Endothelial cell of umbilical vein (primary cell): ENCODE measurements at regions not wholly inside any gene's neighbourhood (a gene's known extent, or its start where the extent isn't known, plus 50 kb on each side); places are given as distances from the start of the nearest gene placed in this dataset.

Source experiments
- BruUV-seq: library from RNA; stranded (reverse); fragments of 400-500 nt; replicated peaks from 2 replicates; lab custom pipeline; 2021; lab: Mats Ljungman, UMichigan
- CTCF ChIA-PET: fragments of 300-600, 350-600 bp; sonication (Branson Sonifier 250); formaldehyde crosslinking; loops from one replicate; lab custom pipeline; 2021; ENCODE audit warnings: antibody characterized with exemption, inconsistent platforms; lab: Charles Lee
- POLR2A ChIA-PET: fragments of 300-600, 350-600 bp; sonication (Branson Sonifier 250); formaldehyde crosslinking; loops from one replicate; lab custom pipeline; 2021; ENCODE audit warnings: antibody characterized with exemption, inconsistent platforms; lab: Charles Lee
- DNase-seq: peaks from one replicate; pipeline ENCODE4 v3.0.0-alpha.2; 2011; ENCODE audit warnings: low read depth, low spot score
- FAIRE-seq: peaks from 2 replicates; lab custom pipeline; 2011; peaks lifted over from hg19 to GRCh38; lab: Jason Lieb, UNC
- H2AFZ ChIP-seq: 2 replicates; pipeline ENCODE4 v1.6.0; 2012; ENCODE audit warnings: low read depth, low read length, control low read depth, inconsistent platforms
- H3K27ac ChIP-seq: 2 replicates; pipeline ENCODE4 v1.5.1; 2011; ENCODE audit warnings: low read depth, mild to moderate bottlenecking, control low read depth, low read length, moderate library complexity; ENCODE audit not compliant: insufficient read depth
- H3K27me3 ChIP-seq, 2 experiments: 2 replicates each; pipeline versions ENCODE4 v1.6.0 to v1.6.1; 2011; ENCODE audit warnings: low read length in 2 of 2, mixed read lengths in 1 of 2; ENCODE audit not compliant: control insufficient read depth in 2 of 2, insufficient read depth in 2 of 2
- H3K36me3 ChIP-seq, 2 experiments: 2 replicates in 1 of 2; 3 replicates in 1 of 2; pipeline ENCODE4 v1.5.1; 2011; ENCODE audit warnings: low read length in 2 of 2, mild to moderate bottlenecking in 1 of 2, moderate library complexity in 1 of 2; ENCODE audit not compliant: control insufficient read depth in 2 of 2, insufficient read depth in 2 of 2; ENCODE audit errors: extremely low read depth in 1 of 2
- H3K4me1 ChIP-seq: 3 replicates; pipeline ENCODE4 v1.5.1; 2011; ENCODE audit warnings: mild to moderate bottlenecking, low read length; ENCODE audit not compliant: control insufficient read depth, insufficient read depth; ENCODE audit errors: extremely low read depth
- H3K4me2 ChIP-seq: 2 replicates; pipeline ENCODE4 v1.6.1; 2011; ENCODE audit warnings: low read length, control low read depth, mixed read lengths; ENCODE audit not compliant: insufficient read depth
- H3K4me3 ChIP-seq, 3 experiments: fragments of 200-600 bp in 1 of 3; sonication (generic), shearing (Covaris generic) in 1 of 3; replicated peaks in 1 of 3; 2 replicates each; pipeline ENCODE4 v1.5.1; 2011 to 2016; ENCODE audit warnings: control low read depth in 3 of 3, low read length in 3 of 3, mild to moderate bottlenecking in 2 of 3, inconsistent platforms in 1 of 3, low read depth in 1 of 3, moderate library complexity in 1 of 3; ENCODE audit not compliant: insufficient read depth in 1 of 3
- H3K79me2 ChIP-seq: 2 replicates; pipeline ENCODE4 v1.6.0; 2012; ENCODE audit warnings: low read length, inconsistent platforms; ENCODE audit not compliant: control insufficient read depth, insufficient read depth
- H3K9ac ChIP-seq: replicated peaks from 2 replicates; pipeline ENCODE3; 2011; ENCODE audit warnings: low read length, control low read depth; ENCODE audit not compliant: insufficient read depth; ENCODE audit errors: extremely low read depth
- H3K9me1 ChIP-seq: replicated peaks from 3 replicates; pipeline ENCODE4 v1.6.0; 2011; ENCODE audit warnings: mild to moderate bottlenecking, low read length; ENCODE audit not compliant: control insufficient read depth, insufficient read depth; ENCODE audit errors: extremely low read depth
- H3K9me3 ChIP-seq: replicated peaks from 2 replicates; pipeline ENCODE4 v1.5.1; 2012; ENCODE audit warnings: low read length, inconsistent platforms; ENCODE audit not compliant: control insufficient read depth, insufficient read depth
- H4K20me1 ChIP-seq: replicated peaks from 2 replicates; pipeline ENCODE3; 2011; ENCODE audit warnings: mild to moderate bottlenecking, low read length; ENCODE audit not compliant: control insufficient read depth, insufficient read depth; ENCODE audit errors: extremely low read depth
- EZH2 ChIP-seq: IDR thresholded peaks from 2 replicates; pipeline ENCODE4 v1.6.1; 2012; ENCODE audit warnings: borderline replicate concordance, low read depth, mild to moderate bottlenecking, moderate library complexity, low read length, inconsistent platforms; ENCODE audit not compliant: severe bottlenecking
- FOS ChIP-seq: IDR thresholded peaks from 2 replicates; pipeline ENCODE4 v1.6.1; 2011; ENCODE audit warnings: mild to moderate bottlenecking, low read length, moderate library complexity, borderline replicate concordance; ENCODE audit not compliant: insufficient read depth
- GATA2 ChIP-seq: IDR thresholded peaks from 2 replicates; pipeline ENCODE4 v1.7.0; 2011; ENCODE audit warnings: low read depth, mild to moderate bottlenecking, moderate library complexity, mixed read lengths, low read length; ENCODE audit not compliant: insufficient read length, insufficient read depth
- JUN ChIP-seq: IDR thresholded peaks from 2 replicates; pipeline ENCODE4 v1.6.1; 2011; ENCODE audit warnings: borderline replicate concordance, low read depth; ENCODE audit not compliant: insufficient read length, insufficient read depth
- MAX ChIP-seq: IDR thresholded peaks from 2 replicates; pipeline ENCODE4 v1.6.1; 2011; ENCODE audit not compliant: insufficient read depth, insufficient read length
- MYC ChIP-seq: IDR thresholded peaks from one replicate; pipeline ENCODE4 v1.6.1; 2011; ENCODE audit warnings: mild to moderate bottlenecking, low read depth, low read length
- POLR2A ChIP-seq: IDR thresholded peaks from 2 replicates; pipeline ENCODE4 v1.6.1; 2012; ENCODE audit warnings: low read depth, mild to moderate bottlenecking, control low read depth, low read length
- POLR2AphosphoS5 ChIP-seq: IDR thresholded peaks from 2 replicates; pipeline ENCODE4 v1.6.1; 2012; ENCODE audit warnings: low read depth, mild to moderate bottlenecking, control low read depth, low read length, moderate library complexity; ENCODE audit not compliant: insufficient read depth
- dilution Hi-C: fragments of 300-500 bp; cut with MboI; formaldehyde crosslinking; loops from one replicate; pipeline ENCODE4 v1.15.0; 2019; ENCODE audit warnings: low sequenced_read_pairs; ENCODE audit not compliant: extremely low pct_ligation_motif_present
- intact Hi-C: fragments of 100-400 bp; cut with micrococcal nuclease; formaldehyde crosslinking; loops from one replicate; pipeline ENCODE4 v1.10.0; 2022
- TF ChIP-seq, protein P1 (sequence below), 2 donors: IDR thresholded peaks; 1 replicate in 1 of 2; 2 replicates in 1 of 2; pipeline ENCODE4 v1.5.1; 2011; ENCODE audit warnings: low read length in 2 of 2, mild to moderate bottlenecking in 2 of 2, moderate library complexity in 2 of 2, control low read depth in 1 of 2, inconsistent platforms in 1 of 2, low read depth in 1 of 2; ENCODE audit not compliant: insufficient read depth in 1 of 2; ENCODE audit errors: extremely low read depth in 1 of 2

DNA sequence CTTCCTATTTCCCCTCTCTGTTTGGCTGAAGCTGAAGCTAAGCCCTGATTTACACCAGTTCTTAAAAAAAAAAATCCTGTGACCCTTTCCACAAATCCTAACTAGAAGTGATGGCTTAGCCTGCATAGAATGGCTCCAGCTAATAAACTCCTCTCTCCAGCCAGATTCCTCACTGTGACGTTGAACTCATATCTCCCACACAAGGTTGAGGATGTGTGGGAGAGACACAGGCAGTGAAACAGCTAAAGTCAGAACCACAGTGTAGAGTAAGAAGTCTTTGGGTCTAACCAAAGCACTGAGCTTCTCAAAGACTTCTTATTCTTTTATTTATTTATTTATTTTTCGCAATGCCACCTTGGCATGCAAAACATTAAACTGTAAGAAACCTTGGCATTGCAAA is 268.3 kb downstream of the SNX13 start:
- Histone ChIP-seq H3K79me2 (no peaks in the 10 kb centered on the region), H3K4me3 (no peak overlapping the region), H4K20me1 (no peaks in the 10 kb centered on the region), H3K27me3 (no peaks in the 10 kb centered on the region), H3K4me2 (no peak overlapping the region), H3K9me3 (no peaks in the 10 kb centered on the region), H3K4me1 (no peaks in the 10 kb centered on the region), H3K9ac (no peak overlapping the region), H3K36me3 (no peaks in the 10 kb centered on the region), H3K27ac (no peak overlapping the region), H3K9me1 (no peaks in the 10 kb centered on the region), H2AFZ (no peak overlapping the region)
- no TSS peak for BruUV-seq
- intact Hi-C loops (no loop called here), dilution Hi-C loops (no loop called here)
- POLR2A ChIA-PET = no interaction called here
- TF ChIP-seq FOS (no peak), MYC (no peak), GATA2 (no peak), POLR2AphosphoS5 (no peak), MAX (no peak), EZH2 (no peak), POLR2A (no peak), JUN (no peak)
- TF ChIP-seq, protein P1, sequence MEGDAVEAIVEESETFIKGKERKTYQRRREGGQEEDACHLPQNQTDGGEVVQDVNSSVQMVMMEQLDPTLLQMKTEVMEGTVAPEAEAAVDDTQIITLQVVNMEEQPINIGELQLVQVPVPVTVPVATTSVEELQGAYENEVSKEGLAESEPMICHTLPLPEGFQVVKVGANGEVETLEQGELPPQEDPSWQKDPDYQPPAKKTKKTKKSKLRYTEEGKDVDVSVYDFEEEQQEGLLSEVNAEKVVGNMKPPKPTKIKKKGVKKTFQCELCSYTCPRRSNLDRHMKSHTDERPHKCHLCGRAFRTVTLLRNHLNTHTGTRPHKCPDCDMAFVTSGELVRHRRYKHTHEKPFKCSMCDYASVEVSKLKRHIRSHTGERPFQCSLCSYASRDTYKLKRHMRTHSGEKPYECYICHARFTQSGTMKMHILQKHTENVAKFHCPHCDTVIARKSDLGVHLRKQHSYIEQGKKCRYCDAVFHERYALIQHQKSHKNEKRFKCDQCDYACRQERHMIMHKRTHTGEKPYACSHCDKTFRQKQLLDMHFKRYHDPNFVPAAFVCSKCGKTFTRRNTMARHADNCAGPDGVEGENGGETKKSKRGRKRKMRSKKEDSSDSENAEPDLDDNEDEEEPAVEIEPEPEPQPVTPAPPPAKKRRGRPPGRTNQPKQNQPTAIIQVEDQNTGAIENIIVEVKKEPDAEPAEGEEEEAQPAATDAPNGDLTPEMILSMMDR (IDR thresholded peaks at IDR 0.05; ENCODE audit: extremely low read depth in 1 of 2, insufficient read depth in 1 of 2, low read depth in 1 of 2, low read length in 2 of 2) = no peak
- DNase-seq = no peak
- FAIRE-seq = no peak
- CTCF ChIA-PET = interaction anchor here (0.8 to 2.2 kb wide), 5 partner anchors 9 to 369 kb away, joined by 3 to 6 read pairs (median 4); no protein-coding TSS in a partner anchor
